ENCODE measurements at regions not wholly inside any gene's neighbourhood (a gene's known extent, or its start where the extent isn't known, plus 50 kb on each side); places are given as distances from the start of the nearest gene placed in this dataset.
"Not testable (repeated sequence)": the region's sequence is repeated elsewhere in the genome, so short reads cannot be mapped to it uniquely, and the experiment has no call there.

GRCh38 chr9:90166374-90166773 is 476.2 kb downstream of the DIRAS2 start:
- TF ChIP-seq CTCF, POLR2AphosphoS5, POLR2A (IDR thresholded peaks at IDR 0.05): not testable (repeated sequence)

Data from breast epithelium (tissue), 3 donors.